ENCODE measurements at regions not wholly inside any gene's neighbourhood (a gene's known extent, or its start where the extent isn't known, plus 50 kb on each side); places are given as distances from the start of the nearest gene placed in this dataset.

- TF ChIP-seq CTCF (optimal IDR thresholded peaks at IDR 0.05 in 1 of 3, IDR thresholded peaks at IDR 0.05 in 1 of 3, conservative IDR thresholded peaks at IDR 0.05 in 1 of 3; ENCODE audit: extremely low read depth in 1 of 3, insufficient read depth in 2 of 3, low read length in 3 of 3) (no peak), EZH2 (IDR thresholded peaks at IDR 0.05; ENCODE audit: low read length) (no peak)
These were observed 658.3 kb upstream of the PITX2 start for GRCh38 chr4:111281219-111281618.

Measured in keratinocyte (primary cell).